H1 (cell line): ENCODE measurements at regions not wholly inside any gene's neighbourhood (a gene's known extent, or its start where the extent isn't known, plus 50 kb on each side); places are given as distances from the start of the nearest gene placed in this dataset.

Experiments used
- CHD7 ChIP-seq: fragments of 300-600 bp; sonication (generic); IDR thresholded peaks from 2 replicates; pipeline ENCODE4 v1.7.1; 2012; ENCODE audit warnings: low read length, moderate library complexity, mild to moderate bottlenecking, inconsistent platforms; ENCODE audit not compliant: insufficient replicate concordance
- EZH2 ChIP-seq: fragments of 200-600 bp; sonication (generic); IDR thresholded peaks from 2 replicates; pipeline ENCODE4 v1.7.1; 2012; ENCODE audit warnings: low read depth, mild to moderate bottlenecking, moderate library complexity, low read length, inconsistent platforms; ENCODE audit not compliant: severe bottlenecking
- GTF2F1 ChIP-seq: IDR thresholded peaks from 2 replicates; pipeline ENCODE4 v1.6.1; 2012; ENCODE audit warnings: low read depth, low read length, improper control_type of control experiment, borderline replicate concordance
- NRF1 ChIP-seq: IDR thresholded peaks from 2 replicates; pipeline ENCODE4 v1.6.1; 2011; ENCODE audit warnings: mild to moderate bottlenecking, low read depth, low read length, improper control_type of control experiment
- TBP ChIP-seq: IDR thresholded peaks from 2 replicates; pipeline ENCODE4 v1.6.1; 2011; ENCODE audit warnings: low read depth, low read length, improper control_type of control experiment

GRCh38 chrX:148204195-148204594 is 223.1 kb downstream of the FMR1NB start (continued):
- TF ChIP-seq CHD7: no peak
- no peak for TF ChIP-seq NRF1
- no peak for TF ChIP-seq GTF2F1
- no peak for TF ChIP-seq TBP
- no peak for TF ChIP-seq EZH2
